ENCODE measurements at regions not wholly inside any gene's neighbourhood (a gene's known extent, or its start where the extent isn't known, plus 50 kb on each side); places are given as distances from the start of the nearest gene placed in this dataset.

GRCh38 chr9:103802068-103802467 is 292.0 kb upstream of the SMC2 start:
- DNase-seq: peak; percentile 85

- DNase-seq: no peak
Observed at GRCh38 chr9:103803245-103803644, 290.9 kb upstream of the SMC2 start.

GRCh38 chr9:103804077-103804735 is 289.9 kb upstream of the SMC2 start:
- DNase-seq: peak; percentile 90

GRCh38 chr9:103809745-103810144 is 284.4 kb upstream of the SMC2 start:
- no peak for DNase-seq

DNA sequence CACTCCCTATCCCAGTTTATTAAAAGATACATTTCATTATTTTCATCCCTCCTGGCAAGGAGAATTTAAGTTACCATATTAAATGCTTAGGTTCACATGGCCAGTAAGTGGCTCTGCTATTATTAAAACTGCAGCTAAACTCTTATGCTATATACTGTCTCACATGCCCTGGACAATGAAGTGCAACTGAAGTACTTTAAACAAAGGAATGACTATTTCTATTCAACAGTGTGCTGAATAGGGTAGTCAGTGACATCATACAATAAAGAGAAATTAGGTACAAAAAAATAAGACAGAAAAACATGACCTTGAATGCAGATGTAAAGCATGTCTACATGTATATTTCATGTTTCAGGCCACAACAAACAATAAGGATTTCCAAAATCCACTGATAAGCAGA is 282.6 kb upstream of the SMC2 start:
- DNase-seq: no peak

- no peak for DNase-seq
Observed at GRCh38 chr9:103816146-103816545, 278.0 kb upstream of the SMC2 start.

GRCh38 chr9:103819936-103820335 is 274.2 kb upstream of the SMC2 start:
- no peak for DNase-seq

DNA sequence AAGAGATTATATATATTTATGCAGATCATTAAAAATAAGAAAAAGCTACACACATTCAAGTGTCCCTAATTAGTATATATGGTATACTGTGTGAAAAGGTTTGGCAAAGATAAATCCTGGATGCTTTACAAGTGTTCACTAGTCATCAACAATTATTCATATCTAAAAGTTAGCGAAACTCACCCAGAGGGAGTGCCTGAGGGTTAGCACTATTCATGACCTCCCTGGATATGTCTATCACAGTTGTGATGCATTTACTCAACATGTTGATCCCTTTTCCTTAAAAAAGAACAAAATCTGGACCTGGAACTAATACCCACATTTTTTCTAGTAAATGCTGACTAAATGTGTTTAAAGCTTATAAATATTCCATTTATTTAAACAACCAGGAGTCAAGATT is 273.0 kb upstream of the SMC2 start:
- DNase-seq: no peak

DNA sequence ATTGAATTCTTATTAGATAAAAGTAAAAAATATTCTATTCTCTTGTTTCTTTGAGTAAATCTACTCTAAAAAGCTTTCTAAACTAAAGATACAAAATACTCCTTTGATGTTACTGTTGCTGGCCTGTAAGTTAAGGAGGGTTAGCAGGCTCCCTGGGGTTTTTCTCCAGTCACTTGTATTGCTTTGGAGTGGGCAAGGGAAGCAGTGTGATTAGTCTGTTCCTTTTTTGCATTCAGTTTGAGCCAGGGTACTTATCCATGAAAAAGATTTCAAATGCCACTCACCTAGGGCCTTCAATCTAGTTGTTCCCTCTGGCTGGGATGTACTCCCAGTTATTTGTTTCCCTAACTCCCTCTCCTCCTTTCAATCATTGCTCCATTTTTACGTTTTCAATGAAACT is 256.2 kb upstream of the SMC2 start:
- DNase-seq: no peak

- DNase-seq: no peak
Observed at GRCh38 chr9:103839197-103839596, 254.9 kb upstream of the SMC2 start.

GRCh38 chr9:103867886-103868285 is 226.2 kb upstream of the SMC2 start:
- DNase-seq: peak; percentile 28

GRCh38 chr9:103872811-103873210 is 221.3 kb upstream of the SMC2 start:
- DNase-seq: no peak

- no peak for DNase-seq
Observed at GRCh38 chr9:103881419-103881818, 212.7 kb upstream of the SMC2 start.

DNA sequence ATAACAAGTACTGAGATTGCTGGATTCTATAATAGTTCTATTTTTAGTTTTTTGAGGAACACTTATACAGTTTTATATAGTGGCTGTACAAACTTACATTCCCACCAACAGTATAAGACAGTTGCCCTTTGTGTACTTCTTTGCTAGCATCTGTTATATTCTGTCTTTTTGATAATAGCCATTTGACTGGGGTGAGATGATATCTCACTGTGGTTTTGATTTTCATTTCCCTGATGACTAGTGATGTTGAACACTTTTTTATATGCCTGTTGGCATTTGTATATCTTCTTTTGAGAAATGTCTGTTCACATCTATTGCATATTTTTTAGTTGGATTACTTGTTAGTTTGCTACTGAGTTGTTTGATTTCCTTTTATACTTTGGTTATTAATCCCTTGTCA is 204.1 kb upstream of the SMC2 start:
- no peak for DNase-seq

GRCh38 chr9:103894184-103894583 is 199.9 kb upstream of the SMC2 start:
- DNase-seq: no peak

- DNase-seq: no peak
Observed at GRCh38 chr9:103898550-103898949, 195.6 kb upstream of the SMC2 start.

DNA sequence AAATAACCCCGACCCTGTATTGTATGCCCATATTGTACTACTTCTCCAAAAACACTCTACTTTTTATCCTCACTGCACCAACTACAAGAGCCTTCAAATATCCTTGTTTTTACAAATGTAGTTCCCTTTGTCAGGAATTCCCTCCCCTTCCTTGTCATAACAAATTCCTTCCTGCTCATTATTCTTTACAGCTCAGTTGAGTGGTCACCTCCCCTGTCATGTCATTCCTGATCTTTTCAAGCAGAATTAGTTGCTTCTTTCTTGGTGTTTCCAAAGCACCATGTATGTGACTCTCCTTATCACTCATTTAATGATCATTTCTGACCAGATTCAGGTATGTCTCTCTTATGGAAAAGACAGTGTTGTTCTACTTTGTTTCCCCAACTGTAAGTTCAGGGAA is 194.2 kb upstream of the SMC2 start:
- DNase-seq: no peak

- DNase-seq: no peak
Observed at GRCh38 chr9:103900466-103900865, 193.6 kb upstream of the SMC2 start.

DNA sequence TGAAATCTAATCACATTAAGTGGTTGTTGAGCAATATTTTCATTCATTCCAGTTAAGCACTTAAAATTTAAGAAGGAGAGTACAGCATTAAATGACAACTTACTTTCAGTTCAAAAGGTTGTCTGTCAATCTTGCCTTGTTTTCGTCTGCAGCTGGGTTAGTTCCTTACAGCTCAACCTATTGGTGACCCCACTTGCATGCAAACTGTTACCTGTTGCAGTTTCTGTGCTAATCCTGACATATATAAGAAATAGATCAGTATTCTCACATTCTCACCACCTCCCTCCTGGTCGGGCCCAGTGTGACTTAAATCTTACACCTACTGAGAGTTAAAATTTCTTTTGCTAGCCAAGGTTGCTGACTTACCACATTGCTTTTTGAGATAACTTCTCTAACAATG is 191.8 kb upstream of the SMC2 start:
- no peak for DNase-seq

DNA sequence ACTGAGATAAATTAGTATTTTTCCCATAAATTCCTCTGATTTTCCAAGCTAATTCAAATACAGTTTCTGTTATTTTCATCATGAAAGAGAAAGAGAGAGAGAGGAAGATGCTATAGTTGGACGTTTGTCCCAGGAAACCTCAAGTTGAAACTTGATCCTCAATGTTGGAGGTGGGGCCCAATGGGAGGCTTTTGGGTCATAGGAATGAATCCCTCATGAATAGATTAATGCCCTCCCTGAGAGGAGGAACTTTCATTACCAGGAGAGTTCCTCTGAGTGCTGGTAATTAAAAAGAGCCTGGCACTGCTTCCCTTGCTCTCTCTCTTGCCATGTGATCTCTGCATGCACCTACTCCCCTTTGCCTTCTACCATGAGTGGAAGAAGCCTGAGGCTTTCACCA is 189.9 kb upstream of the SMC2 start:
- DNase-seq: peak; percentile 2

- no peak for DNase-seq
Observed at GRCh38 chr9:103913899-103914298, 180.2 kb upstream of the SMC2 start.

GRCh38 chr9:103919605-103920209 is 174.4 kb upstream of the SMC2 start:
- no peak for DNase-seq

GRCh38 chr9:103928442-103928841 is 165.7 kb upstream of the SMC2 start:
- DNase-seq: no peak

DNA sequence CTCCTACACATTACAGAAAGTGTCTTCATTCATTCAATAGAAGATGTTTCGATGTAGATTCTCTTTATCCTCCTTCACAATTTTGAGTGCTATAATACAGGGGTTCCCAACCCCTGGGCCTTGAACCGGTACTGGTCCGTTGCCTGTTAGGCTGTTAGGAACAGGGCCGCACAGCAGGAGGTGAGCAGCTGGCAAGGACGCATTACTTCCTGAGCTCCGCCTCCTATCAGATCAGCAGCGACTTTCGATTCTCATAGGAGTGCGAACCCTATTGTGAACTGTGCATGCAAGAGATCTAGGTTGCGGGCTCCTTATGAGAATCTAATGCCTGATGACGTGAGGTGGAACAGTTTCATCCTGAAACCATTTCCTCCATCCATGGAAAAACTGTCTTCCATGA is 153.0 kb upstream of the SMC2 start:
- no peak for DNase-seq

- no peak for DNase-seq
Observed at GRCh38 chr9:103942200-103942599, 151.9 kb upstream of the SMC2 start.
